NT2/D1 (cell line): ENCODE measurements at regions not wholly inside any gene's neighbourhood (a gene's known extent, or its start where the extent isn't known, plus 50 kb on each side); places are given as distances from the start of the nearest gene placed in this dataset.

Source experiments
- SUZ12 ChIP-seq: IDR thresholded peaks from 2 replicates; pipeline ENCODE4 v1.6.1; 2011; ENCODE audit not compliant: insufficient read length, insufficient read depth; ENCODE audit errors: extremely low read depth
- YY1 ChIP-seq: IDR thresholded peaks from 2 replicates; pipeline ENCODE4 v1.6.1; 2011; ENCODE audit not compliant: insufficient read length, insufficient read depth
- ZNF274 ChIP-seq: IDR thresholded peaks from 2 replicates; pipeline ENCODE4 v1.6.1; 2011; ENCODE audit warnings: mild to moderate bottlenecking, low read depth, low read length

DNA sequence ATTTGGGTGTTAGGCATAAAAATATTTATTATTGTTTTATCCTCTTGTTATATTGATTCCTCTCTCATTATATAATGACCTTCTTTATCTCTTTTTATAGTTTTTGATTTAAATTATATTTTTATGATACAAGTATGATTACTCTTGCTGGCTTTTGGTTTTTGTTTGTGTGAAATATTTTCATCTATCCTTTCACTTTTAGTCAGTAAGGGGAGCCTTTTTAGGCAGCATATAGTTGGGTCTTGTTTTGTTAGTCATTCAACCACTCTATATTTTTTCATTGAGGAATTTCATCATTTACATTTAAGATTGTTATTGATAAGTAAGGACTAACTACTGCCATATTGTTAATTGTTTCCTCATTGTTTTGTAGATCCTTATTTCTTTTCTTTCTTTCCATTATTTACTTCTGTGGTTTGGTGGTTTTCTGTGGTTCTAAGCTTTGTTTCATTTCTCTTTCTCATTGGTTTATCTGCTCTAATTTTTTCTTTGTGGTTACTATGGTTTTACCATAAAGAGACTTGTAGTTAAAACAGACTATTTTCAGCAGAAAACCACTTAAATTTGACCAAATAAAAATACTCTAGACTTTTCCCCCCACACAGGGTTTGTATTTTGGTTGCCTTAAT is 593.1 kb downstream of the NUF2 start:
- no peak for TF ChIP-seq ZNF274
- TF ChIP-seq YY1, result no peak
- no peak for TF ChIP-seq SUZ12
